Thyroid gland (tissue), 4 donors: ENCODE measurements at regions not wholly inside any gene's neighbourhood (a gene's known extent, or its start where the extent isn't known, plus 50 kb on each side); places are given as distances from the start of the nearest gene placed in this dataset.

Source experiments
- POLR2A ChIP-seq, 2 donors: fragments of 450-650 bp; IDR thresholded peaks; one replicate each; pipeline ENCODE4 v1.6.1; 2017; ENCODE audit warnings: antibody characterized with exemption in 2 of 2, mild to moderate bottlenecking in 2 of 2, moderate library complexity in 1 of 2
- TF ChIP-seq, protein P1 (sequence below), 6 experiments: fragments of 200-600 bp in 3 of 6; fragments of 450-650 bp in 3 of 6; sonication (generic) in 3 of 6; IDR thresholded peaks; one replicate each; pipeline ENCODE4 v1.5.1; 2016 to 2019; ENCODE audit warnings: antibody characterized with exemption in 6 of 6, mild to moderate bottlenecking in 2 of 6, inconsistent platforms in 1 of 6, moderate library complexity in 1 of 6

DNA sequence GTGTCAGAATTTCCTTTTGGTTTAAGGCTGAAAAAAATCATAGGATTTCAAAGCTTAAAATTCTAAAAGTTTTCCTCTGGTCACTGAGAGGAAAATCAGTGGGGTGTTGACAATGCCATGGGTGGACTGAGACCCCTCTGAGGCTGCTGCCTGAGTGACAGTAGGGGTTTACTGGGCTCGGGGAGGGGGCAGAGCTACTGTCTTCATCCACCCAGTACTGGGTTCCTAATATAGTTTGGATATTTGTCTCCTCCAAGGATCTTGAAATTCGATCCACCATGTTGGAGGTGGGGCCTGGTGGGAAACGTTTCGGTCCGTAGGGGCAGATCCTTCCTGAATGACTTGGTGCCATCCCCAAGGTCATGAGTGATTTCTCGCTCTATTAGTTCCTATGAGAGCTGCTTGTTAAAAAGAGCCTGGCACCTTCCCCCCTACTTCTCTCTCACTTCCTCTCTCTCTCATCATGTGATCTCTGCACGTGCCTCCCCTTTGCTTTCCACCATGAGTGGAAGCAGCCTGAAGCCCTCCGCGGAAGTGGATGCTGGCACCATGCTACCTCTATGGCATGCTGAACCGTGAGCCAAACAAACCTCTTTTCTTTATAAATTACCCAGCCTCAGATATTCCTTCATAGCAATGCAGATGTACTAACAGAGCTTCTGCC is 72.3 kb downstream of the MAP10 start:
- TF ChIP-seq, protein P1, sequence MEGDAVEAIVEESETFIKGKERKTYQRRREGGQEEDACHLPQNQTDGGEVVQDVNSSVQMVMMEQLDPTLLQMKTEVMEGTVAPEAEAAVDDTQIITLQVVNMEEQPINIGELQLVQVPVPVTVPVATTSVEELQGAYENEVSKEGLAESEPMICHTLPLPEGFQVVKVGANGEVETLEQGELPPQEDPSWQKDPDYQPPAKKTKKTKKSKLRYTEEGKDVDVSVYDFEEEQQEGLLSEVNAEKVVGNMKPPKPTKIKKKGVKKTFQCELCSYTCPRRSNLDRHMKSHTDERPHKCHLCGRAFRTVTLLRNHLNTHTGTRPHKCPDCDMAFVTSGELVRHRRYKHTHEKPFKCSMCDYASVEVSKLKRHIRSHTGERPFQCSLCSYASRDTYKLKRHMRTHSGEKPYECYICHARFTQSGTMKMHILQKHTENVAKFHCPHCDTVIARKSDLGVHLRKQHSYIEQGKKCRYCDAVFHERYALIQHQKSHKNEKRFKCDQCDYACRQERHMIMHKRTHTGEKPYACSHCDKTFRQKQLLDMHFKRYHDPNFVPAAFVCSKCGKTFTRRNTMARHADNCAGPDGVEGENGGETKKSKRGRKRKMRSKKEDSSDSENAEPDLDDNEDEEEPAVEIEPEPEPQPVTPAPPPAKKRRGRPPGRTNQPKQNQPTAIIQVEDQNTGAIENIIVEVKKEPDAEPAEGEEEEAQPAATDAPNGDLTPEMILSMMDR (IDR thresholded peaks at IDR 0.05): no peak
- no peak for TF ChIP-seq POLR2A (IDR thresholded peaks at IDR 0.05)
